Right lobe of liver (tissue), 6 donors: ENCODE measurements at regions not wholly inside any gene's neighbourhood (a gene's known extent, or its start where the extent isn't known, plus 50 kb on each side); places are given as distances from the start of the nearest gene placed in this dataset.

Source experiments
- ATAC-seq, 4 donors: fragments of 200-7000 bp; cut with Tn5 transposase; one replicate each; pipeline ENCODE4 v1.9.1; 2020; ENCODE audit warnings: mild to moderate bottlenecking in 4 of 4, moderate library complexity in 4 of 4
- DNase-seq, 3 donors: peaks; one replicate each; pipeline ENCODE4 v3.0.0-alpha.2; 2020
- H3K27ac ChIP-seq, 3 donors: fragments of 200-600 bp; one replicate each; pipeline ENCODE4 v1.8.0; 2022
- H3K27me3 ChIP-seq, 2 donors: fragments of 200-600 bp; one replicate each; pipeline ENCODE4 v1.8.0; 2022
- H3K36me3 ChIP-seq, 4 donors: fragments of 200-600 bp; sonication (generic) in 1 of 4; one replicate each; pipeline versions ENCODE4 v1.5.1 to v1.8.0; 2017 to 2022; ENCODE audit warnings: control low read depth in 1 of 4
- H3K4me1 ChIP-seq, 4 donors: fragments of 200-600 bp; sonication (generic) in 1 of 4; one replicate each; pipeline versions ENCODE4 v1.5.1 to v1.8.0; 2017 to 2022; ENCODE audit warnings: control low read depth in 1 of 4
- H3K4me3 ChIP-seq, 3 donors: fragments of 200-600 bp; one replicate each; pipeline ENCODE4 v1.8.0; 2022
- H3K9me3 ChIP-seq, 4 donors: fragments of 200-600 bp; sonication (generic) in 1 of 4; one replicate each; pipeline versions ENCODE4 v1.5.1 to v1.8.0; 2017 to 2022; ENCODE audit warnings: control low read depth in 1 of 4
- CTCF ChIP-seq, 4 donors: fragments of 200-600 bp in 3 of 4; fragments of 450-650 bp in 1 of 4; IDR thresholded peaks; one replicate each; pipeline versions ENCODE4 v1.5.1 to v1.8.0; 2016 to 2022; ENCODE audit warnings: antibody characterized with exemption in 4 of 4, mild to moderate bottlenecking in 2 of 4
- POLR2A ChIP-seq: fragments of 450-650 bp; IDR thresholded peaks from one replicate; pipeline ENCODE4 v1.6.1; 2017; ENCODE audit warnings: antibody characterized with exemption, mild to moderate bottlenecking
- WGBS: methylation state at CpG from one replicate; pipeline ENCODE4 v1.1.6; 2018; ENCODE audit warnings: low coverage, low lambda C conversion rate; ENCODE audit not compliant: insufficient coverage; ENCODE audit errors: missing lambda C conversion rate; 5-methylcytosine and 5-hydroxymethylcytosine counted together
- intact Hi-C, 2 donors: fragments of 100-400 bp; cut with DNase I; formaldehyde crosslinking; loops; one replicate each; pipeline versions ENCODE4 v1.11.2 to v1.14.1; 2022
- donor health status: DM: no; HTN: yes; CAD: no.
- donor health status: DM: no; HTN: no; CAD: no.
- donor health status: DM: no; HTN: no; CAD: no.
- donor health status: DM: no; HTN: yes; CAD: no.
- donor health status: DM: no; HTN: yes; CAD: no.

- DNase-seq (no peak), ATAC-seq (no peak)
- H3K27me3 ChIP-seq: no peaks in the 10 kb centered on the region
- H3K27ac ChIP-seq: no peak overlapping the region
- no peaks in the 10 kb centered on the region for H3K36me3 ChIP-seq
- no peak for TF ChIP-seq CTCF (IDR thresholded peaks at IDR 0.05)
- no peaks in the 10 kb centered on the region for H3K9me3 ChIP-seq
- 62% methylated on average over 7 of the region's 7 CpGs for WGBS
- H3K4me3 ChIP-seq: no peak overlapping the region
- intact Hi-C loops: no loop called here
- H3K4me1 ChIP-seq: no peaks in the 10 kb centered on the region
Measured at GRCh38 chr2:221166292-221166691, 405.8 kb downstream of the EPHA4 start.

DNA sequence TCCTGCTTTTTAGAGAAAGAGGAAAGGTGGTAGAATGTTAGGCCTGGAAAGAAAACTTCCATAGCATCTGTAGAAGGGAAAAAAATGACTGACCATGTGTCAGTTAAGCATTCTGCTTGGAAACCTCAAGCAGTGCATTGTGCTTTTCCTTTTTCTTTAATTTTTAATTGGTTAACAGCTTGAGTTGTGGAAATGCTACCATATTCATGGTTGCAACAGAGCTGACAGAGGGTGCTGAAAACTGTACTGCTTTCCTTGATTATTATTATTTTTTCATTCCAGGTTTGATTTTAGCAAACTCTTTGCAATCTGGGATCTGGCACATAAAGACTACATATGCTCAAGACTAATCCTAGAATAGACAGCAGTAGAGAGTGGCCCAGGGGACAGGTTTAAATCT lies 404.5 kb downstream of the EPHA4 start:
- Histone ChIP-seq H3K9me3 (no peaks in the 10 kb centered on the region), H3K4me3 (no peak overlapping the region), H3K4me1 (no peaks in the 10 kb centered on the region), H3K27ac (no peak overlapping the region), H3K36me3 (no peaks in the 10 kb centered on the region), H3K27me3 (no peaks in the 10 kb centered on the region)
- TF ChIP-seq POLR2A (no peak), CTCF (IDR thresholded peaks at IDR 0.05) (no peak)
- intact Hi-C loops: no loop called here
- ATAC-seq: no peak
- DNase-seq: no peak

- no peaks in the 10 kb centered on the region for H3K27me3 ChIP-seq
- ATAC-seq (no peak), DNase-seq (no peak)
- H3K9me3 ChIP-seq: no peaks in the 10 kb centered on the region
- no peaks in the 10 kb centered on the region for H3K4me1 ChIP-seq
- no peak overlapping the region for H3K27ac ChIP-seq
- intact Hi-C loops: no loop called here
- TF ChIP-seq POLR2A (no peak), CTCF (IDR thresholded peaks at IDR 0.05) (no peak)
- H3K36me3 ChIP-seq: no peaks in the 10 kb centered on the region
- WGBS: 76% methylated on average over 5 of the region's 6 CpGs
- no peak overlapping the region for H3K4me3 ChIP-seq
Measured at GRCh38 chr2:221169724-221170123, 402.4 kb downstream of the EPHA4 start.

GRCh38 chr2:221170548-221170947 lies 401.6 kb downstream of the EPHA4 start:
- ATAC-seq: no peak
- Histone ChIP-seq H3K27ac (no peak overlapping the region), H3K36me3 (no peaks in the 10 kb centered on the region), H3K4me1 (no peaks in the 10 kb centered on the region), H3K27me3 (no peaks in the 10 kb centered on the region), H3K4me3 (no peak overlapping the region), H3K9me3 (no peaks in the 10 kb centered on the region)
- intact Hi-C loops: no loop called here
- TF ChIP-seq CTCF (IDR thresholded peaks at IDR 0.05) (no peak), POLR2A (no peak)
- DNase-seq: no peak
- 21% methylated on average over 1 of the region's 1 CpG for WGBS

DNA sequence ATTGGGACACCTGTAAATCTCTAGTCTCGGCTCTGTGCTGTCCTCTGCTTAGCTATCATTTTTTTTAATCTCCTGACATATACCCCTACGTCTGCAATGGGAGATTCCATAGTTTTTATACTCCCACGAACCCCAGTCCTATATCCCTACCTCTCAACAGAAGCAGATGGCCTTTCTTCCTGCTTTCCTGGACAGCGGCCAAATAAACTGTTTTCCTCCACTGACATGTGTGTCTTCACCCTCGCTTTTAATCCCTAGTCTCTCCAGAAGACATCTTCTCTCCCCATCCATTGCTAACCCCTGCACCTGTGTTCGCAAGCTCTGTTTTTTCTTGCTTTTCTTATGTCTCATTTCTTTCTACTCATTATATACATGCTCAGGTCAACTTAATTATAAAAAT lies 395.4 kb downstream of the EPHA4 start:
- TF ChIP-seq CTCF (IDR thresholded peaks at IDR 0.05) (no peak), POLR2A (no peak)
- H3K4me3 ChIP-seq: no peak overlapping the region
- no peaks in the 10 kb centered on the region for H3K27me3 ChIP-seq
- WGBS: 42% methylated on average over 6 of the region's 6 CpGs
- DNase-seq: no peak
- no peaks in the 10 kb centered on the region for H3K36me3 ChIP-seq
- intact Hi-C loops: no loop called here
- H3K4me1 ChIP-seq: no peaks in the 10 kb centered on the region
- no peaks in the 10 kb centered on the region for H3K9me3 ChIP-seq
- H3K27ac ChIP-seq: no peak overlapping the region
- ATAC-seq: no peak
